OCI-LY7 (cell line): ENCODE measurements at regions not wholly inside any gene's neighbourhood (a gene's known extent, or its start where the extent isn't known, plus 50 kb on each side); places are given as distances from the start of the nearest gene placed in this dataset.

Source experiments
- BruUV-seq: library from RNA; stranded (reverse); fragments of 400-500 nt; replicated peaks from 2 replicates; lab custom pipeline; 2021; lab: Mats Ljungman, UMichigan
- CTCF ChIA-PET: fragments of 300-600 bp; sonication (Branson Sonifier 250); formaldehyde crosslinking; loops from one replicate; lab custom pipeline; 2022; ENCODE audit warnings: antibody characterized with exemption; ENCODE audit not compliant: unreplicated experiment; lab: Charles Lee
- POLR2A ChIA-PET: fragments of 300-600 bp; sonication (Branson Sonifier 250); formaldehyde crosslinking; loops from one replicate; lab custom pipeline; 2022; ENCODE audit warnings: antibody characterized with exemption; lab: Charles Lee
- DNase-seq: peaks from one replicate; pipeline ENCODE4 v3.0.0-alpha.2; 2015; ENCODE audit warnings: low spot score
- H2AFZ ChIP-seq: fragments of 200-600 bp; sonication (generic), shearing (Covaris generic); 2 replicates; pipeline ENCODE4 v1.6.1; 2014; ENCODE audit warnings: mild to moderate bottlenecking, antibody characterized with exemption, low read length, moderate library complexity
- H3K27ac ChIP-seq: fragments of 200-600 bp; sonication (generic); 2 replicates; pipeline ENCODE4 v1.5.1; 2014; ENCODE audit warnings: mixed run types, low read depth, mild to moderate bottlenecking, moderate library complexity, low read length, inconsistent platforms; ENCODE audit not compliant: poor library complexity, severe bottlenecking
- H3K36me3 ChIP-seq: fragments of 200-600 bp; sonication (generic); 2 replicates; pipeline ENCODE4 v1.6.1; 2014; ENCODE audit warnings: mild to moderate bottlenecking, antibody characterized with exemption, low read length, moderate library complexity, mixed read lengths; ENCODE audit not compliant: insufficient read depth
- H3K4me1 ChIP-seq: fragments of 200-600 bp; sonication (generic); 2 replicates; pipeline ENCODE4 v1.5.1; 2014; ENCODE audit warnings: mild to moderate bottlenecking, low read length; ENCODE audit not compliant: insufficient read depth, poor library complexity, severe bottlenecking
- H3K4me2 ChIP-seq: fragments of 200-600 bp; sonication (generic); 2 replicates; pipeline ENCODE4 v1.6.1; 2014; ENCODE audit warnings: mild to moderate bottlenecking, low read length
- H3K4me3 ChIP-seq: fragments of 200-600 bp; sonication (generic); 2 replicates; pipeline ENCODE4 v1.5.1; 2014; ENCODE audit warnings: mild to moderate bottlenecking, low read depth, low read length; ENCODE audit not compliant: poor library complexity, severe bottlenecking
- H3K79me2 ChIP-seq: fragments of 200-600 bp; sonication (generic); 2 replicates; pipeline ENCODE4 v1.6.1; 2016; ENCODE audit warnings: low read depth, mild to moderate bottlenecking, low read length, moderate library complexity, mixed read lengths; ENCODE audit not compliant: insufficient read depth
- H3K9me2 ChIP-seq: fragments of 200-600 bp; sonication (generic); 2 replicates; pipeline ENCODE4 v1.6.1; 2016; ENCODE audit warnings: mild to moderate bottlenecking, low read length, mixed read lengths; ENCODE audit not compliant: insufficient read depth
- H3K9me3 ChIP-seq: fragments of 200-600 bp; sonication (generic); 2 replicates; pipeline ENCODE4 v1.6.1; 2014; ENCODE audit warnings: mild to moderate bottlenecking, mixed run types, low read length, mixed read lengths
- H4K20me1 ChIP-seq: fragments of 200-600 bp; sonication (generic); 2 replicates; pipeline ENCODE4 v1.6.1; 2014; ENCODE audit warnings: mild to moderate bottlenecking, antibody characterized with exemption, low read length, moderate library complexity, mixed read lengths; ENCODE audit not compliant: insufficient read depth
- EZH2phosphoT487 ChIP-seq: fragments of 200-600 bp; sonication (generic); IDR thresholded peaks from 2 replicates; pipeline ENCODE4 v1.6.1; 2018; ENCODE audit warnings: low read depth, borderline replicate concordance, mild to moderate bottlenecking, mixed run types, antibody characterized with exemption, low read length, moderate library complexity, mixed read lengths
- intact Hi-C: fragments of 100-400 bp; cut with micrococcal nuclease; formaldehyde crosslinking; loops from one replicate; pipeline ENCODE4 v1.10.0; 2022; ENCODE audit not compliant: unreplicated experiment
- TF ChIP-seq, protein P1 (sequence below): fragments of 200-600 bp; sonication (generic); conservative IDR thresholded peaks from 2 replicates; pipeline ENCODE4 v1.5.1; 2014; ENCODE audit warnings: mild to moderate bottlenecking, antibody characterized with exemption, low read length, moderate library complexity, mixed read lengths

- Histone ChIP-seq H3K27ac (no peak overlapping the region), H3K9me3 (no peaks in the 10 kb centered on the region), H3K4me3 (no peak overlapping the region), H3K9me2 (no peaks in the 10 kb centered on the region), H3K4me2 (no peak overlapping the region), H3K4me1 (no peaks in the 10 kb centered on the region), H3K79me2 (no peaks in the 10 kb centered on the region), H2AFZ (no peak overlapping the region), H3K36me3 (no peaks in the 10 kb centered on the region), H4K20me1 (no peaks in the 10 kb centered on the region)
- POLR2A ChIA-PET = interaction anchor here (0.6 to 0.8 kb wide), 2 partner anchors 11 to 165 kb away, joined by 3 to 11 read pairs; no protein-coding TSS in a partner anchor
- DNase-seq = no peak
- no TSS peak for BruUV-seq
- intact Hi-C loops = no loop called here
- no peak for TF ChIP-seq EZH2phosphoT487
- TF ChIP-seq, protein P1, sequence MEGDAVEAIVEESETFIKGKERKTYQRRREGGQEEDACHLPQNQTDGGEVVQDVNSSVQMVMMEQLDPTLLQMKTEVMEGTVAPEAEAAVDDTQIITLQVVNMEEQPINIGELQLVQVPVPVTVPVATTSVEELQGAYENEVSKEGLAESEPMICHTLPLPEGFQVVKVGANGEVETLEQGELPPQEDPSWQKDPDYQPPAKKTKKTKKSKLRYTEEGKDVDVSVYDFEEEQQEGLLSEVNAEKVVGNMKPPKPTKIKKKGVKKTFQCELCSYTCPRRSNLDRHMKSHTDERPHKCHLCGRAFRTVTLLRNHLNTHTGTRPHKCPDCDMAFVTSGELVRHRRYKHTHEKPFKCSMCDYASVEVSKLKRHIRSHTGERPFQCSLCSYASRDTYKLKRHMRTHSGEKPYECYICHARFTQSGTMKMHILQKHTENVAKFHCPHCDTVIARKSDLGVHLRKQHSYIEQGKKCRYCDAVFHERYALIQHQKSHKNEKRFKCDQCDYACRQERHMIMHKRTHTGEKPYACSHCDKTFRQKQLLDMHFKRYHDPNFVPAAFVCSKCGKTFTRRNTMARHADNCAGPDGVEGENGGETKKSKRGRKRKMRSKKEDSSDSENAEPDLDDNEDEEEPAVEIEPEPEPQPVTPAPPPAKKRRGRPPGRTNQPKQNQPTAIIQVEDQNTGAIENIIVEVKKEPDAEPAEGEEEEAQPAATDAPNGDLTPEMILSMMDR = no peak
- CTCF ChIA-PET = no interaction called here
Measured at GRCh38 chr2:11031876-11032275, 120.1 kb downstream of the KCNF1 start.

- Histone ChIP-seq H3K79me2 (no peaks in the 10 kb centered on the region), H3K4me3 (no peak overlapping the region), H3K4me1 (no peaks in the 10 kb centered on the region), H3K27ac (no peak overlapping the region), H4K20me1 (no peaks in the 10 kb centered on the region), H3K4me2 (no peak overlapping the region), H2AFZ (no peak overlapping the region), H3K36me3 (no peaks in the 10 kb centered on the region), H3K9me3 (no peaks in the 10 kb centered on the region), H3K9me2 (no peaks in the 10 kb centered on the region)
- no TSS peak for BruUV-seq
- CTCF ChIA-PET = no interaction called here
- POLR2A ChIA-PET = no interaction called here
- no peak for TF ChIP-seq EZH2phosphoT487
- TF ChIP-seq, protein P1 = no peak
- DNase-seq = no peak
- intact Hi-C loops = no loop called here
Measured at GRCh38 chr2:11032396-11032795, 120.7 kb downstream of the KCNF1 start.

DNA sequence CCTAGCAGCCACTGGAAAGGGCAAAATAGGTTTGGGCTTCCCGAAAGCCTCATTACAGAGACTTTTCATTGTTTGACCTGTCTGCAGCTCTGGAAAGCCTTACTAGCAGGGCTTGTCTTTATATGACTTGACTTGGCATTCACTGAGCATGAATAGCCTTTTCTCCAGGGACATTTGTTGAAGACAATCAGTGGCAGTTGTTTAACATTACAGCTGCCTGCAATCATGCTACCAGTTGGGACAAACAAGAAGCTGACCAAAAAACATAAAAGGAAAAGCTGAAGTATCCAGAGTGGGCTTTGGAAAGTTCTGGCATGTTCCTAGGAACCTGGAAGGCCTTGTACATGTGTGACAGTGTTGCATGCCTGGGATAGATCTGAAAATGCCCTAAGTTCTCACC, 121.4 kb downstream of the KCNF1 start:
- no peak for DNase-seq
- Histone ChIP-seq H3K4me1 (no peaks in the 10 kb centered on the region), H3K36me3 (no peaks in the 10 kb centered on the region), H2AFZ (no peak overlapping the region), H3K79me2 (no peaks in the 10 kb centered on the region), H4K20me1 (no peaks in the 10 kb centered on the region), H3K9me3 (no peaks in the 10 kb centered on the region), H3K27ac (no peak overlapping the region), H3K4me3 (no peak overlapping the region), H3K9me2 (no peaks in the 10 kb centered on the region), H3K4me2 (no peak overlapping the region)
- ChIA-PET POLR2A (no interaction called here), CTCF (no interaction called here)
- TF ChIP-seq, protein P1 = no peak
- TF ChIP-seq EZH2phosphoT487 = no peak
- intact Hi-C loops = no loop called here
- BruUV-seq = no TSS peak
